H1 (cell line): ENCODE measurements at regions not wholly inside any gene's neighbourhood (a gene's known extent, or its start where the extent isn't known, plus 50 kb on each side); places are given as distances from the start of the nearest gene placed in this dataset.

Source experiments
- CTCF ChIA-PET: fragments of 300-600 bp; sonication (Branson Sonifier 250); formaldehyde crosslinking; loops from one replicate; lab custom pipeline; 2021; ENCODE audit not compliant: partially characterized antibody; lab: Charles Lee
- POLR2A ChIA-PET: fragments of 300-600 bp; sonication (Branson Sonifier 250); formaldehyde crosslinking; loops from one replicate; lab custom pipeline; 2021; ENCODE audit warnings: inconsistent platforms; ENCODE audit not compliant: partially characterized antibody; lab: Charles Lee
- DNase-seq, 2 experiments: peaks; one replicate each; pipeline versions ENCODE4 v3.0.0 to v3.0.0-alpha.2; 2010 to 2022; ENCODE audit warnings: low spot score in 2 of 2, low read depth in 1 of 2, mixed read lengths in 1 of 2
- FAIRE-seq: peaks from 2 replicates; lab custom pipeline; 2011; peaks lifted over from hg19 to GRCh38; lab: Jason Lieb, UNC
- H2AFZ ChIP-seq: 2 replicates; pipeline ENCODE4 v1.8.1; 2012; ENCODE audit warnings: low read length, inconsistent platforms
- H2AK5ac ChIP-seq: 2 replicates; pipeline ENCODE4 v1.6.1; 2013; ENCODE audit warnings: low read depth, low read length
- H2BK120ac ChIP-seq: replicated peaks from 2 replicates; pipeline ENCODE3; 2013; ENCODE audit warnings: low read depth, low read length, inconsistent platforms
- H2BK12ac ChIP-seq: 2 replicates; pipeline ENCODE4 v1.6.1; 2013; ENCODE audit warnings: low read depth, low read length
- H2BK15ac ChIP-seq: 2 replicates; pipeline ENCODE4 v1.6.1; 2013; ENCODE audit warnings: low read length
- H2BK20ac ChIP-seq: 2 replicates; pipeline ENCODE4 v1.6.1; 2013; ENCODE audit warnings: low read length
- H2BK5ac ChIP-seq: 2 replicates; pipeline ENCODE4 v1.6.1; 2013; ENCODE audit warnings: low read depth, low read length
- H3K14ac ChIP-seq: 2 replicates; pipeline ENCODE4 v1.6.1; 2013; ENCODE audit warnings: inconsistent platforms; ENCODE audit not compliant: insufficient read length
- H3K18ac ChIP-seq: 2 replicates; pipeline ENCODE4 v1.6.1; 2013; ENCODE audit warnings: low read length; ENCODE audit errors: extremely low read depth
- H3K23ac ChIP-seq: 2 replicates; pipeline ENCODE4 v1.6.1; 2013; ENCODE audit warnings: inconsistent platforms; ENCODE audit not compliant: insufficient read length
- H3K23me2 ChIP-seq: 2 replicates; pipeline ENCODE4 v1.6.1; 2013; ENCODE audit warnings: low read depth, low read length
- H3K27ac ChIP-seq: 2 replicates; pipeline ENCODE4 v1.6.1; 2011; ENCODE audit warnings: low read depth, low read length, inconsistent platforms
- H3K27me3 ChIP-seq, 4 experiments: replicated peaks in 1 of 4; 1 replicate in 1 of 4; 2 replicates in 3 of 4; pipeline versions ENCODE4 v1.6.1 to v1.8.1; 2011 to 2013; ENCODE audit warnings: low read length in 3 of 4, mild to moderate bottlenecking in 3 of 4, inconsistent platforms in 2 of 4, mixed read lengths in 2 of 4, moderate library complexity in 1 of 4; ENCODE audit not compliant: control insufficient read depth in 3 of 4, insufficient read depth in 3 of 4; ENCODE audit errors: extremely low read depth in 1 of 4
- H3K36me3 ChIP-seq, 4 experiments: 2 replicates each; pipeline versions ENCODE4 v1.6.1 to v1.8.1; 2011 to 2013; ENCODE audit warnings: mild to moderate bottlenecking in 4 of 4, low read length in 3 of 4, moderate library complexity in 2 of 4, control low read depth in 1 of 4, inconsistent platforms in 1 of 4; ENCODE audit not compliant: insufficient read depth in 4 of 4, control insufficient read depth in 2 of 4
- H3K4ac ChIP-seq: replicated peaks from 2 replicates; pipeline ENCODE3; 2013; ENCODE audit warnings: low read length, low read depth, mixed read lengths, inconsistent platforms; ENCODE audit not compliant: insufficient read length
- H3K4me1 ChIP-seq, 4 experiments: replicated peaks in 1 of 4; 1 replicate in 1 of 4; 2 replicates in 3 of 4; pipeline versions ENCODE4 v1.6.1 to v1.8.1; 2011 to 2013; ENCODE audit warnings: low read length in 3 of 4, inconsistent platforms in 2 of 4, mixed read lengths in 1 of 4; ENCODE audit not compliant: insufficient read depth in 4 of 4, control insufficient read depth in 3 of 4
- H3K4me2 ChIP-seq, 2 experiments: 2 replicates each; pipeline versions ENCODE4 v1.6.1 to v1.8.1; 2011 to 2013; ENCODE audit warnings: low read depth in 2 of 2, low read length in 2 of 2, control low read depth in 1 of 2, inconsistent platforms in 1 of 2, mild to moderate bottlenecking in 1 of 2; ENCODE audit not compliant: insufficient read depth in 1 of 2
- H3K4me3 ChIP-seq, 4 experiments: fragments of 200-600, 300-600 bp in 1 of 4; sonication (generic), shearing (Covaris generic), sonication (Bioruptor Twin) in 1 of 4; 2 replicates each; pipeline versions ENCODE4 v1.5.1 to v1.8.1; 2011 to 2016; ENCODE audit warnings: low read length in 4 of 4, low read depth in 3 of 4, control low read depth in 2 of 4, inconsistent platforms in 2 of 4, mild to moderate bottlenecking in 2 of 4, mixed read lengths in 1 of 4, moderate library complexity in 1 of 4; ENCODE audit not compliant: insufficient read depth in 2 of 4; ENCODE audit errors: extremely low read depth in 1 of 4
- H3K56ac ChIP-seq: replicated peaks from 2 replicates; pipeline ENCODE3; 2013; ENCODE audit warnings: low read depth, mild to moderate bottlenecking, mixed read lengths, low read length, inconsistent platforms; ENCODE audit not compliant: insufficient read length
- H3K79me1 ChIP-seq: 2 replicates; pipeline ENCODE4 v1.6.1; 2013; ENCODE audit warnings: low read depth, low read length, control low read depth
- H3K79me2 ChIP-seq, 2 experiments: 2 replicates each; pipeline versions ENCODE4 v1.6.1 to v1.8.1; 2012 to 2013; ENCODE audit warnings: low read length in 2 of 2, mild to moderate bottlenecking in 2 of 2, inconsistent platforms in 1 of 2; ENCODE audit not compliant: insufficient read depth in 2 of 2, control insufficient read depth in 1 of 2
- H3K9ac ChIP-seq, 4 experiments: replicated peaks in 1 of 4; 1 replicate in 1 of 4; 2 replicates in 3 of 4; pipeline versions ENCODE4 v1.6.1 to v1.8.1; 2011 to 2013; ENCODE audit warnings: low read depth in 3 of 4, low read length in 3 of 4, control low read depth in 2 of 4, mild to moderate bottlenecking in 2 of 4, moderate library complexity in 2 of 4, inconsistent platforms in 1 of 4; ENCODE audit errors: extremely low read depth in 1 of 4
- H3K9me3 ChIP-seq, 2 experiments: 2 replicates each; pipeline versions ENCODE4 v1.6.1 to v1.8.1; 2012 to 2013; ENCODE audit warnings: mild to moderate bottlenecking in 2 of 2, moderate library complexity in 2 of 2, control low read depth in 1 of 2, inconsistent platforms in 1 of 2, low read depth in 1 of 2, low read length in 1 of 2, mixed read lengths in 1 of 2; ENCODE audit not compliant: insufficient read depth in 2 of 2
- H4K20me1 ChIP-seq, 2 experiments: replicated peaks in 1 of 2; 2 replicates each; pipeline versions ENCODE3 to v1.8.1; 2011 to 2013; ENCODE audit warnings: inconsistent platforms in 2 of 2, low read length in 2 of 2, mild to moderate bottlenecking in 1 of 2; ENCODE audit not compliant: insufficient read depth in 2 of 2, control insufficient read depth in 1 of 2
- H4K5ac ChIP-seq: 2 replicates; pipeline ENCODE4 v1.6.1; 2013; ENCODE audit warnings: low read length, low read depth, mixed read lengths, inconsistent platforms; ENCODE audit not compliant: insufficient read length
- H4K8ac ChIP-seq: 2 replicates; pipeline ENCODE4 v1.8.0; 2013; ENCODE audit warnings: mild to moderate bottlenecking, moderate library complexity, low read length, inconsistent platforms; ENCODE audit not compliant: insufficient read depth; ENCODE audit errors: extremely low read depth
- H4K91ac ChIP-seq: replicated peaks from 2 replicates; pipeline ENCODE3; 2013; ENCODE audit warnings: low read length, mixed read lengths, inconsistent platforms; ENCODE audit not compliant: insufficient read length
- RAD21 ChIP-seq, 2 experiments: IDR thresholded peaks in 1 of 2; conservative IDR thresholded peaks in 1 of 2; 2 replicates each; pipeline ENCODE4 v1.6.1; 2011; ENCODE audit warnings: low read depth in 2 of 2, low read length in 2 of 2, improper control_type of control experiment in 1 of 2, inconsistent platforms in 1 of 2, mild to moderate bottlenecking in 1 of 2, moderate library complexity in 1 of 2
- RFX5 ChIP-seq: IDR thresholded peaks from 2 replicates; pipeline ENCODE4 v1.6.1; 2011; ENCODE audit warnings: low read depth, low read length, improper control_type of control experiment, borderline replicate concordance
- SUZ12 ChIP-seq: fragments of 200-600 bp; sonication (generic); IDR thresholded peaks from 2 replicates; pipeline ENCODE4 v1.6.1; 2012; ENCODE audit warnings: mild to moderate bottlenecking, inconsistent platforms, low read length, moderate library complexity, mixed read lengths
- WGBS, 2 experiments: shearing (Covaris generic) in 1 of 2; methylation state at CpG; one replicate each; pipeline versions ENCODE4 v1.1.6 to v1.1.7; 2013 to 2015; ENCODE audit warnings: low lambda C conversion rate in 2 of 2, mixed read lengths in 2 of 2, inconsistent platforms in 1 of 2, low coverage in 1 of 2, missing lambda C conversion rate in 1 of 2; ENCODE audit not compliant: insufficient replicate concordance in 2 of 2, insufficient coverage in 1 of 2, insufficient read length in 1 of 2; ENCODE audit errors: extremely low coverage in 1 of 2, missing lambda C conversion rate in 1 of 2; 5-methylcytosine and 5-hydroxymethylcytosine counted together
- TF ChIP-seq, protein P1 (sequence below): IDR thresholded peaks from 2 replicates; pipeline ENCODE4 v1.6.1; 2012; ENCODE audit warnings: inconsistent platforms

DNA sequence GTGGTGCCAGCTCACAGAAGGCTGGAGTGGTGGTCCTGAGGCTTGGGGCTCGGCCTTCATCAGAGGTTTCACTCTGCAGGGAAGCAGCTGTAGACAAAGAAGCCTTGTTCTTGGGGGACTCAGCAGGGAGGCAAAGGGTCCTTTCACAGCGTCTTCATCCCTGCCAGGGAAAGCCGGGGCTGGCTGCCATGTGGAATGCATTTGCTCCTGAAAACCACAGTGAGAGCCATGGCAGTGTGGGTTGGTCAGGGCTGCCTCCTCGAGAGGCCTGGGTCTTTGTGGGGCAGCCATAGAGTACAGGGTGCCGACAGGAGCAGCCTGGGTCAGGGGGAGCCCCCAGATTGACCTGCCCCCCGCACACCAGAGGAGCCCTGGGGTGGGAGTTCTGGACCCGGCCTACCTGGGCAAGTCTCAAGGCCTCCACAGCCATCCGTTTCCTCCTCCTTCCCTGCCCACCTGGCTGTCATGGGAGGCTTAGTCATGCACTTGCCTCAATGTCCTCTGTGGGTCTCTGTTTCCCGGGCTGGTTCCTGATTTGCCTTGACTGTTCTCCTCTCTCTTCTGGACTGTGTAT is 144.0 kb downstream of the CDC5L start:
- Histone ChIP-seq H3K4ac (no peak overlapping the region), H3K23ac (no peak overlapping the region), H3K27ac (no peak overlapping the region), H3K4me2 (no peak overlapping the region), H3K4me1 (peaks cover 0 to 3% (median 0%) of the 10 kb centered on the region in 4 experiments; a peak in 2 of 7 replicates), H3K36me3 (no peaks in the 10 kb centered on the region; a peak in 1 of 8 replicates), H3K27me3 (no peaks in the 10 kb centered on the region), H2BK15ac (no peak overlapping the region), H3K4me3 (no peak overlapping the region), H3K9me3 (no peaks in the 10 kb centered on the region), H2BK20ac (no peak overlapping the region), H2BK120ac (no peak overlapping the region), H3K9ac (no peak overlapping the region), H3K79me2 (no peaks in the 10 kb centered on the region)
- WGBS, 2 experiments, result 78% methylated on average over 8 of the region's 9 CpGs; no CpG with 5 or more reads in 1 of the 2 experiments
- CTCF ChIA-PET, result no interaction called here
- no peak for DNase-seq
- TF ChIP-seq SUZ12 (no peak), RFX5 (no peak), RAD21 (IDR thresholded peaks at IDR 0.05 in 1 of 2, conservative IDR thresholded peaks at IDR 0.05 in 1 of 2; ENCODE audit: low read depth in 2 of 2, low read length in 2 of 2) (no peak)
- TF ChIP-seq, protein P1, sequence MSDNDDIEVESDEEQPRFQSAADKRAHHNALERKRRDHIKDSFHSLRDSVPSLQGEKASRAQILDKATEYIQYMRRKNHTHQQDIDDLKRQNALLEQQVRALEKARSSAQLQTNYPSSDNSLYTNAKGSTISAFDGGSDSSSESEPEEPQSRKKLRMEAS, result peak; percentile 41; the same call in 1 of the 2 replicates
- TF ChIP-seq, all 59 proteins: peak for 1
- no peak overlapping the region for H4K91ac ChIP-seq
- no peak overlapping the region for H3K14ac ChIP-seq
- no peak overlapping the region for H2BK12ac ChIP-seq
- FAIRE-seq, result no peak
- H3K18ac ChIP-seq, result no peak overlapping the region
- H2AFZ ChIP-seq, result no peak overlapping the region
- no peak overlapping the region for H2BK5ac ChIP-seq
- no peaks in the 10 kb centered on the region for H3K23me2 ChIP-seq
- no peak overlapping the region for H3K56ac ChIP-seq
- no peaks in the 10 kb centered on the region for H4K20me1 ChIP-seq
- no peak overlapping the region for H4K5ac ChIP-seq
- H4K8ac ChIP-seq, result no peak overlapping the region
- POLR2A ChIA-PET, result interaction anchor here (1.3 kb wide), 1 partner anchor 9 kb away, joined by 3 read pairs; no protein-coding TSS in a partner anchor
- no peaks in the 10 kb centered on the region for H3K79me1 ChIP-seq
- no peak overlapping the region for H2AK5ac ChIP-seq
